ENCODE measurements at regions not wholly inside any gene's neighbourhood (a gene's known extent, or its start where the extent isn't known, plus 50 kb on each side); places are given as distances from the start of the nearest gene placed in this dataset.

GRCh38 chr5:159640921-159641320 lies 275.4 kb upstream of the ADRA1B start:
- RAD21 ChIA-PET (ENCODE audit: unreplicated experiment) = interaction anchor here (1.1 kb wide), 1 partner anchor 11 kb away, joined by 3 read pairs; no protein-coding TSS in a partner anchor
- H4K20me1 ChIP-seq (ENCODE audit: control insufficient read depth, insufficient read depth) = no peaks in the 10 kb centered on the region
- in situ Hi-C loops (cut with MboI) (no loop called here), intact Hi-C loops (cut with micrococcal nuclease; ENCODE audit: unreplicated experiment) (no loop called here)
- TF ChIP-seq ESRRA (IDR thresholded peaks at IDR 0.05; ENCODE audit: low read length) = no peak
- TF ChIP-seq DPF2 (IDR thresholded peaks at IDR 0.05) = no peak
- no peak for TF ChIP-seq ETV6 (conservative IDR thresholded peaks at IDR 0.05 in 1 of 2, IDR thresholded peaks at IDR 0.05 in 1 of 2; ENCODE audit: borderline replicate concordance in 1 of 2, low read depth in 1 of 2)
- TF ChIP-seq RAD21 (IDR thresholded peaks at IDR 0.05; ENCODE audit: insufficient read depth, low read depth, low read length) = no peak
- no peak for TF ChIP-seq YBX1 (IDR thresholded peaks at IDR 0.05)
- H2AFZ ChIP-seq (ENCODE audit: control insufficient read depth, low read depth, low read length) = no peak overlapping the region
- FAIRE-seq (no peak), ATAC-seq (no peak), DNase-seq (ENCODE audit: low read depth, low spot score) (no peak)
- no peaks in the 10 kb centered on the region; the same call in 2 of the 3 replicates for H3K9me3 ChIP-seq (replicated peaks; ENCODE audit: control insufficient read depth, insufficient read depth, low read length)
- no peaks in the 10 kb centered on the region; a peak in 1 of 4 replicates for H3K27me3 ChIP-seq (replicated peaks in 1 of 2; ENCODE audit: control insufficient read depth in 2 of 2, insufficient read depth in 2 of 2, low read length in 1 of 2)
- CTCF ChIA-PET = interaction anchor here (0.6 kb wide), 1 partner anchor 9 kb away, joined by 3 read pairs; no protein-coding TSS in a partner anchor
- no TSS peak for BruUV-seq (replicated peaks)
- 33% methylated on average over 5 of the region's 5 CpGs for WGBS (ENCODE audit: insufficient coverage, insufficient replicate concordance, low lambda C conversion rate, missing lambda C conversion rate)
- POLR2A ChIA-PET = interaction anchor here (0.6 kb wide), 1 partner anchor 244 kb away, joined by 4 read pairs; no protein-coding TSS in a partner anchor
- H3K4me2 ChIP-seq (ENCODE audit: control insufficient read depth, insufficient read depth) = no peak overlapping the region
- H3K4me1 ChIP-seq (ENCODE audit: control insufficient read depth, insufficient read depth, low read length) = no peaks in the 10 kb centered on the region
- SMC1A ChIA-PET (ENCODE audit: uncharacterized antibody, unreplicated experiment) = interaction anchor here (0.7 to 1.4 kb wide), 2 partner anchors 8 kb away, joined by 3 read pairs; no protein-coding TSS in a partner anchor
- no peak overlapping the region for H3K4me3 ChIP-seq
- no peak overlapping the region for H3K27ac ChIP-seq (ENCODE audit: control insufficient read depth, insufficient read depth)
- no peaks in the 10 kb centered on the region for H3K36me3 ChIP-seq (ENCODE audit: control insufficient read depth in 2 of 2, insufficient read depth in 2 of 2, low read length in 1 of 2)
- no peak overlapping the region for H3K9ac ChIP-seq (ENCODE audit: control insufficient read depth, insufficient read depth, low read length)
- H3K79me2 ChIP-seq (ENCODE audit: control insufficient read depth, insufficient read depth, low read length) = no peaks in the 10 kb centered on the region

- H3K27me3 ChIP-seq (replicated peaks in 1 of 2; ENCODE audit: control insufficient read depth in 2 of 2, insufficient read depth in 2 of 2, low read length in 1 of 2) = no peaks in the 10 kb centered on the region; a peak in 1 of 4 replicates
- intact Hi-C loops (cut with micrococcal nuclease; ENCODE audit: unreplicated experiment) = no loop called here
- ChIA-PET RAD21 (ENCODE audit: unreplicated experiment) (interaction anchor here (1.1 kb wide), 1 partner anchor 11 kb away, joined by 3 read pairs; no protein-coding TSS in a partner anchor), CTCF (interaction anchor here (0.6 kb wide), 1 partner anchor 10 kb away, joined by 3 read pairs; no protein-coding TSS in a partner anchor), SMC1A (ENCODE audit: uncharacterized antibody, unreplicated experiment) (interaction anchor here (0.7 kb wide), 1 partner anchor 9 kb away, joined by 3 read pairs; no protein-coding TSS in a partner anchor), POLR2A (interaction anchor here (0.5 to 0.6 kb wide), 2 partner anchors 244 to 378 kb away, joined by 3 to 4 read pairs; no protein-coding TSS in a partner anchor)
- H3K9me3 ChIP-seq (replicated peaks; ENCODE audit: control insufficient read depth, insufficient read depth, low read length) = no peaks in the 10 kb centered on the region; the same call in 2 of the 3 replicates
- in situ Hi-C loops (cut with MboI) = no loop called here
- no peaks in the 10 kb centered on the region for H3K4me1 ChIP-seq (ENCODE audit: control insufficient read depth, insufficient read depth, low read length)
- DNase-seq (ENCODE audit: low read depth, low spot score) = no peak
- no peak overlapping the region for H3K4me2 ChIP-seq (ENCODE audit: control insufficient read depth, insufficient read depth)
- H3K4me3 ChIP-seq = no peak overlapping the region
- WGBS (ENCODE audit: insufficient coverage, insufficient replicate concordance, low lambda C conversion rate, missing lambda C conversion rate) = 23% methylated on average over 7 of the region's 7 CpGs
- ATAC-seq = no peak
- H3K9ac ChIP-seq (ENCODE audit: control insufficient read depth, insufficient read depth, low read length) = no peak overlapping the region
- H3K36me3 ChIP-seq (ENCODE audit: control insufficient read depth in 2 of 2, insufficient read depth in 2 of 2, low read length in 1 of 2) = no peaks in the 10 kb centered on the region
- H3K79me2 ChIP-seq (ENCODE audit: control insufficient read depth, insufficient read depth, low read length) = no peaks in the 10 kb centered on the region
- H3K27ac ChIP-seq (ENCODE audit: control insufficient read depth, insufficient read depth) = no peak overlapping the region
- no peaks in the 10 kb centered on the region for H4K20me1 ChIP-seq (ENCODE audit: control insufficient read depth, insufficient read depth)
- no peak overlapping the region for H2AFZ ChIP-seq (ENCODE audit: control insufficient read depth, low read depth, low read length)
- no TSS peak for BruUV-seq (replicated peaks)
- FAIRE-seq = no peak
- TF ChIP-seq IRF3 (IDR thresholded peaks at IDR 0.05) = no peak
- TF ChIP-seq E2F4 (IDR thresholded peaks at IDR 0.05; ENCODE audit: low read depth, low read length) = no peak
- TF ChIP-seq NR2F1 (conservative IDR thresholded peaks at IDR 0.05) = no peak
- no peak for TF ChIP-seq TCF7 (IDR thresholded peaks at IDR 0.05; ENCODE audit: borderline replicate concordance)
- no peak for TF ChIP-seq CBFB (IDR thresholded peaks at IDR 0.05; ENCODE audit: low read depth)
- TF ChIP-seq MYB (IDR thresholded peaks at IDR 0.05; ENCODE audit: borderline replicate concordance, low read depth, low read length) = no peak
- no peak for TF ChIP-seq POLR2A (IDR thresholded peaks at IDR 0.05; ENCODE audit: low read depth, low read length)
- no peak for TF ChIP-seq ZNF384 (IDR thresholded peaks at IDR 0.05; ENCODE audit: borderline replicate concordance, low read depth, low read length)
- no peak for TF ChIP-seq ASH2L (IDR thresholded peaks at IDR 0.05; ENCODE audit: borderline replicate concordance, low read depth)
Measured at GRCh38 chr5:159641371-159642039, 274.8 kb upstream of the ADRA1B start.

Measured in GM12878 (cell line).